ENCODE measurements at regions not wholly inside any gene's neighbourhood (a gene's known extent, or its start where the extent isn't known, plus 50 kb on each side); places are given as distances from the start of the nearest gene placed in this dataset.
"Not testable (repeated sequence)": the region's sequence is repeated elsewhere in the genome, so short reads cannot be mapped to it uniquely, and the experiment has no call there.

- H3K36me3 ChIP-seq; DNase-seq (ENCODE audit: low read depth in 1 of 2, low spot score in 2 of 2); H3K4me3 ChIP-seq; H3K4me1 ChIP-seq (replicated peaks); H3K27ac ChIP-seq; H3K9me3 ChIP-seq (replicated peaks); H3K27me3 ChIP-seq (replicated peaks): not testable (repeated sequence)
Measured at GRCh38 chrY:16409206-16409923, 1470.7 kb downstream of the CDY2B start.

GRCh38 chrY:16379458-16379857, 1500.6 kb downstream of the CDY2B start:
- not testable (repeated sequence) for H3K4me3 ChIP-seq; DNase-seq (ENCODE audit: low read depth in 1 of 2, low spot score in 2 of 2); H3K27me3 ChIP-seq (replicated peaks); H3K4me1 ChIP-seq (replicated peaks); H3K9me3 ChIP-seq (replicated peaks); H3K27ac ChIP-seq; H3K36me3 ChIP-seq

- not testable (repeated sequence) for DNase-seq (ENCODE audit: low read depth in 1 of 2, low spot score in 2 of 2); H3K27ac ChIP-seq; H3K36me3 ChIP-seq; H3K4me3 ChIP-seq; H3K27me3 ChIP-seq (replicated peaks); H3K4me1 ChIP-seq (replicated peaks); H3K9me3 ChIP-seq (replicated peaks)
Measured at GRCh38 chrY:16341592-16341991, 1538.4 kb downstream of the CDY2B start.

- H3K9me3 ChIP-seq (replicated peaks) = not testable (repeated sequence)
Measured at GRCh38 chrY:16330032-16330758, 1549.8 kb downstream of the CDY2B start.

GRCh38 chrY:16329135-16329820, 1550.7 kb downstream of the CDY2B start:
- not testable (repeated sequence) for DNase-seq (ENCODE audit: low read depth in 1 of 2, low spot score in 2 of 2); H3K4me3 ChIP-seq; H3K36me3 ChIP-seq; H3K27me3 ChIP-seq (replicated peaks); H3K9me3 ChIP-seq (replicated peaks); H3K4me1 ChIP-seq (replicated peaks); H3K27ac ChIP-seq

More at GRCh38 chrY:16330032-16330758, 1549.8 kb downstream of the CDY2B start:
- not testable (repeated sequence) for H3K27ac ChIP-seq; H3K4me1 ChIP-seq (replicated peaks); DNase-seq (ENCODE audit: low read depth in 1 of 2, low spot score in 2 of 2); H3K36me3 ChIP-seq; H3K27me3 ChIP-seq (replicated peaks); H3K4me3 ChIP-seq
